Neural cell (in vitro differentiated cells): ENCODE measurements at regions not wholly inside any gene's neighbourhood (a gene's known extent, or its start where the extent isn't known, plus 50 kb on each side); places are given as distances from the start of the nearest gene placed in this dataset.

Source experiments
- CTCF ChIP-seq: fragments of 450-650 bp; IDR thresholded peaks from 2 replicates; pipeline ENCODE4 v1.5.1; 2014; ENCODE audit warnings: antibody characterized with exemption, mild to moderate bottlenecking, moderate library complexity; ENCODE audit not compliant: poor library complexity, severe bottlenecking
- EP300 ChIP-seq: fragments of 450-650 bp; conservative IDR thresholded peaks from 2 replicates; pipeline ENCODE4 v1.6.1; 2014; ENCODE audit warnings: antibody characterized with exemption, mild to moderate bottlenecking, moderate library complexity; ENCODE audit not compliant: poor library complexity, severe bottlenecking
- EZH2 ChIP-seq: fragments of 200-600, 300-800 bp; shearing (Covaris generic), sonication (generic); IDR thresholded peaks from 2 replicates; pipeline ENCODE4 v1.6.1; 2014; ENCODE audit warnings: antibody characterized with exemption, low read length, borderline replicate concordance, mild to moderate bottlenecking; ENCODE audit not compliant: insufficient read depth, poor library complexity, severe bottlenecking
- MXI1 ChIP-seq: fragments of 450-650 bp; conservative IDR thresholded peaks from 2 replicates; pipeline ENCODE4 v1.6.1; 2014; ENCODE audit warnings: antibody characterized with exemption, mild to moderate bottlenecking; ENCODE audit not compliant: poor library complexity, severe bottlenecking
- POLR2AphosphoS5 ChIP-seq: IDR thresholded peaks from 2 replicates; pipeline ENCODE4 v1.6.1; 2012
- RAD21 ChIP-seq: fragments of 450-650 bp; conservative IDR thresholded peaks from 2 replicates; pipeline ENCODE4 v1.6.1; 2014; ENCODE audit warnings: antibody characterized with exemption, mild to moderate bottlenecking, moderate library complexity
- REST ChIP-seq: IDR thresholded peaks from 2 replicates; pipeline ENCODE4 v1.6.1; 2012; ENCODE audit warnings: borderline replicate concordance
- SMC3 ChIP-seq: fragments of 450-650 bp; conservative IDR thresholded peaks from 2 replicates; pipeline ENCODE4 v1.6.1; 2014; ENCODE audit warnings: antibody characterized with exemption, mild to moderate bottlenecking, moderate library complexity; ENCODE audit not compliant: poor library complexity
- TAF1 ChIP-seq: IDR thresholded peaks from 2 replicates; pipeline ENCODE4 v1.6.1; 2012; ENCODE audit warnings: low read depth

- TF ChIP-seq EP300 (peak; percentile 20), CTCF (no peak), EZH2 (no peak), TAF1 (no peak), POLR2AphosphoS5 (no peak), REST (no peak), RAD21 (no peak), MXI1 (no peak), SMC3 (no peak)
These were observed 533.2 kb upstream of the GBE1 start for GRCh38 chr3:82294609-82295008.
